ENCODE measurements at regions not wholly inside any gene's neighbourhood (a gene's known extent, or its start where the extent isn't known, plus 50 kb on each side); places are given as distances from the start of the nearest gene placed in this dataset.
"Not testable (repeated sequence)": the region's sequence is repeated elsewhere in the genome, so short reads cannot be mapped to it uniquely, and the experiment has no call there.

DNA sequence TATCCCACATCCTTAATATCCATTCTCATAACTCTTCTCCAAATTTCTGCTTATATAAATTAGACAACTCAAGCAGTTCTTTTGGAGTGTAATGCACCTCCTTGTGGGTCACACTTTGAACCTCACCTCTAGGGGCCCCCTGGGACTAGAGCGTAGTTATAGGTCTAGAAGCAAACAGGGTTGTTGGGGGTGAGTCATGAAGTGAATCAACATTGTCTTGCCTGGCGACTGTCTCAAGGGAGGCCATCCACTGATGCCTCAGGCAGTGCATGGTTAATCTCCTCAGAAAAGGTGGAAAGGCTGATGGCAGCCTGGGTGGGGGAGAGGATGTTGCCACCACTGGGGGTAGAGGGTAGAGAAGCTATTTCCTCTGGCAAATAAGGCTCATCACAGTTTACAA is 129.1 kb downstream of the TNFRSF21 start:
- DNase-seq: no peak

DNA sequence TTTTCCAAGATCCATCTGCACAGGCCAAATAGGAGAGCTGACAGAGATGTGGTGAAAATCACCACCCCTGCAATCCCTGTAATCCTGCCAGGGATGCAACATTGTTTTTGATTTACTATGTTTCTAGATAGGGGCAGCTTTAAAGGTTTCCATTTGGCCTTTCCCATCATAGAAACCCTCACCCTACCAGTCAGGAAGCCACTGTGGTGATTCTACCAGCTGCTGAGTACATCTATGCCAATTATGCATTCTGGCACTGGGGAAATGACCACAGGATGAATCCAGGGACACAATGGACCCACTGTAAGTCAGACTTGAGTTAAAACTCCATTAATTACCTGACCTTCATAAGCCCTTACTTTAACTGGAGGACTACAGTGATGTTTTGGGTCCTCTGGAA is 130.4 kb downstream of the TNFRSF21 start:
- DNase-seq: no peak

DNA sequence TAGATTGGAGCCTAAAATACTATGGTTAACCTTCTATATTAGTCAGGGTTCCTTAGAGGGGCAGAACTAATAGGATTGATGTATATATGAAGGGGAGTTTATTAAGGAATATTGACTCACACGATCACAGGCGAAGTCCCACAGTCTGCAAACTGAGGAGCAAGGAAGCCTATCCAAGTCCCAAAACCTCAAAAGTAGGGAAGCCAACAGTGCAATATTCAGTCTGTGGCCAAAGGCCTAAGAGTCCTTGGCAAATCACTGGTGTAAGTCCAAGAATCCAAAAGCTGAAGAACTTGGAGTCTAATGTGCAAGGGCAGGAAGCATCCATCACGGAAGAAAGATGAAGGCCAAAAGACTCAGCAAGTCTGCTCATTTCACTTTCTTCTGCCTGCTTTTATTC is 133.5 kb upstream of the ADGRF1 start:
- no peak for DNase-seq

DNA sequence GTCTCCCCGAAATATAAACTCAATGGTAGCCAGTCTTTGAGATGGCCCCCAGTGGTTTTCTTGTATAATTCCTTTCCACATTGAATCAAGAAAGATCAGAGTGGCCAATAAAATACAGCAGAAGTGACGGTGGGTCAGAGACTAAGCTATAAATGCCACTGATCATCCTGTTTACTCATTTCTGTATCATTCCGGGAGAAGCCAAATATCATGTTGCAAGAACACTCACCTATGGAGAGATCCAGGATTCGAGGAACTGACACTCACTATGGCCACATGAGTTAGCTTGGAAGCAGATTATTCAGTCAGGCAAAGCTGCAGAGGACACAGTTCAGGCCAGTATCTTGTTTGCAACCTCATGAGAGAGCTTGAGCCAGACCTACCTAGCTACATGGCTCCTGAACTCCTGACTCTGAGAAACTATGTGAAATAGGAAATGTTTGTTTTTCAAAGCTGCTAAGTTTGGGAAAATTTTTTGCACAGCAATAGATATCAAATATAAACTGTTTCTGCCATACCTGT is 132.4 kb upstream of the ADGRF1 start:
- DNase-seq: no peak

DNA sequence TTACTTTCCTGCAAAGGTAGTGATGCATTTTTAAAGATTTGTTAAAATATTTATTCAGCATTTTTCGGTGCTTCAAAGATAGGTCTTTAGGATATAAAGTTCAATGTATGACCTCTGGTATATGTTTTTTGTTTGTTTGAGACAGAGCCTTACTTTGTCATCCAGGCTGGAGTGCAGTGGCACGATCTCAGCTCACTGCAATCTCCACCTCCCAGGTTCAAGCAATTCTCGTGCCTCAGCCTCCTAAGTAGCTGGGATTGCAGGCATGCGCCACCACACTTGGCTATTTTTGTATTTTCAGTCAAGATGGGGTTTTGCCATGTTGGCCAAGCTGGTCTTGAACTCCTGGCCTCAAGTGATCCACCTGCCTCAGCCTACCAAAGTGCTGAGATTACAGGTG is 131.9 kb upstream of the ADGRF1 start:
- not testable (repeated sequence) for DNase-seq

DNA sequence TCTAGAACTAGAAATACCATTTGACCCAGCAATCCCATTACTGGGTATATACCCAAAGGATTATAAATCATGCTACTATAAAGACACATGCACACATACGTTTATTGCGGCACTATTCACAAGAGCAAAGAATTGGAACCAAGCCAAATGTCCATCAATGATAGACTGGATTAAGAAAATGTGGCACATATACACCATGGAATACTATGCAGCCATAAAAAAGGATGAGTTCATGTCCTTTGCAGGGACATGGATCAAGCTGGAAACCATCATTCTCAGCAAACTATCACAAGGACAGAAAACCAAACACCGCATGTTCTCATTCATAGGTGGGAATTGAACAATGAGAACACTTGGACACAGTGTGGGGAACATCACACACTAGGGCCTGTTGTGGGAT is 131.0 kb upstream of the ADGRF1 start:
- DNase-seq: not testable (repeated sequence)

DNA sequence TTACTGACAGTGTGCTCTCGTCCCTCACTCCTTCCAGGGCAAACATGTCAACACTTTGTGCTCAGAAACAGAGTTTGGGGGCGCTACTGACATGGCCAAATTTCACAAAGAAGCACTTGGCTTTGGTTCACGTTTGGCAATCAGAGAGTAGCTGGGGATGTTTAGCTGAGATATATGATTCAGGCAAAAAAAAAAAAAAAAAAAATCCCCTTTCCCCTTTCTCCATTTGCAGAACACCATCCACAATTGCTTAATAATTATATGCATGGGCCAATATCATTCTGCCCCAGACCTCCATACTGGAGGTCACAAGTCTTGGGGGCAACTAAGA is 128.4 kb upstream of the ADGRF1 start:
- no peak for DNase-seq

DNA sequence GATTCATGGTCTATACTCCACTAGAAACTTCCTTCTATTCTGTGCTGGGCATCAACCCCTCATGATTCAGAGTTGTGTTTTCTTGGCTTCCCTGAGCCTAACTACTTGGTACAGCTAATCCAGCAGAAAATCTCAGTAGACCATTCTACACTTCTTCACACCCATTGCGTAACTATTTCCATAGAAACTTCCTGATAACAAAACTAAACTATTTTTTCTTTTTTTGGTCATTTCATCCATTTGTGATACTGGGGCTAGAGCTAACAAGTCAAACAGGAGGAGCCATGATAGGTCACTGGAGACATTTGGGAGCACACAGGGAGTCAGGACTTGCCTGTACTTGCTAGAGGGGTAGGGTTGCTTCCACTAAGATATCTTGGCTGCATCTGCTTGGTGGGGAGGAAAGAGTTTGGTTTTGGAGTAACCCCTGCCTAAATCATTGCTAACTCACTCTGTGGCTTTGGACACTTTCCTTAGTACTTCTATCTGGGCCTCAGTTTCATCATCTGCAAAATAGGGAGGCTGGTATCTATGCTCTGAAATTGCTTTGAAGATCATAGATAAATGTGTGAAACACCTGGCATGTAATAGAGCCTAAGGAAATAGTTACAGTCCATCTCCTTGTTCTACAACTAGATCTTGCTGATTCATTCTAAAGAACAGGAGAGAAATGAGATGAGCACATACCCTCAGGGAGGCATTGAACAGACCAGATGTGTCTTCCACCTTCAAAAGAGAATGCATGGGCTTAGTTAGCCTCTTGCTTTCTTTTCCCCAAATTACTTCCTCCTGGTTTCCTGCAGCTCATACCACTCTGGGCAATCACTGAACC is 127.9 kb upstream of the ADGRF1 start:
- no peak for DNase-seq

DNA sequence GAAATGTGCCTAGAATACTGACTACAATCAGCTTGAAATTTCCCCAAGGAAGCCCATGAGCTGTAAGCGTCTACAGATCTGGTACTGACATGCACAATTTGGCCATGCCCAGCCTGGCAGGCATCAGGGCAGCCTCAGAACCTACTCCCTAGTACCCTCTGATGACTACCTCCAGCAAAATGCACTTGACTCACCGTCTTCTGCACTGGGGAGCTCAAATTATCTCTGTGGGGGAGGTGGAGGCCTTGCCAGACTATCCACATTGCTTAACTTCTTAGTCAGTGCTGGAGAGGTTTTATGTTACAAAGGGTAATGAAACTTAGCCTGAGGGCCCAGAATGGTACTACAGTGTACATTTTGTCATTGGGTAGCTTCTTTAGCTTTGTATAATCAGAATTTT is 126.0 kb upstream of the ADGRF1 start:
- DNase-seq: no peak

DNA sequence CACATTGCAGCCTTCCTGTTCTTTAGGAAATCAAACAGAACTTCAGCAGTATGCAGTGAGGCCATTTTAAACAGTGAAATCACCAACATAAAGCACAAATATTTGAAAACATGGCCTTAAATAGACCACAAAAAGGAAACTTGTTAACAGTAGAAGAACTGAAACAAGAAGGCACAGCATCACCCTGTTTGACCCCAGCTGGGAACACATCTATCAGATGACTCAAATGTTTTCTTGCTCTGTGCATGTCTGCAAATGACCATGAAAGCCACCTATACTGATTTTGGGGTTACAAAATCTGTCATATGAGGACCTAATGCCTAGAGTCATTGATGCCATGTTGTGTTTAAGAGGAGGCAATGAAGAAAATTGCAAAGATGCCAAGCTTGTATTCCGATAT is 123.8 kb upstream of the ADGRF1 start:
- DNase-seq: no peak

DNA sequence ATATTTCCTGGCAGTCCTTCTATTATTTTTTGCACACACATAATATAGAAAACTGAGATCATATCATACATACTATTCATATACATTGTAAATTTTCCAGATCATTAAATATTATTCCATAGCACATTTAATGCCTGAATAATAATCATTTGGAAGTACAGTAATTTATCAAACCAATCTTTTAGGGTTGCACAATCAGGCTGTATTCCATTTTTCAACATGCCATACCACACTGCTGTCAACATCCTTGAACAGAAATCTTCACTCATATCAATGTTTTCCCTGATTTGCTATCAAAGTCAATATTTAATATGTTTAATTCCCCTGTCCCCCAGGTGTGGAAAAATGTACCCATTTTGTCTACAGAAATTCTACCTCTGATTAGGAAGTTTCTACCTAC is 122.7 kb upstream of the ADGRF1 start:
- DNase-seq: no peak

DNA sequence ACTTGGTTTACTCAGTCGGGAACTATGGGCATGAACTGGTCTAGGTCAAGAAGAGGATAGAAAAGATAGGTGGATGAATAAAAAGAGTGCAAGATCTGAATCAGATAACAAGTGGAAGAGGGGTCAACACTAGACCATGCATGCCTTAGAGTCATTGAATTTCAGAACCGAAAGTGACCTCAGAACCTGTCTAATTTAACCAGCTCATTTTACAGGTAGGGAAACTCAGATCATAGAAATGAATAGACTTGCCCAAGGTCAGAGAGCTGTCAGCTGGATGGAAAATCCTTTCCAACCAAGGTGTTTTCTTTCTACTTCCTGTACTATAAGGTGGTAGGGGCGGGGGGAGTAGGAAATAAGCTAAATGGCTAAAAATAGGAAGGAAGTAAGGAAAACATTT is 121.4 kb upstream of the ADGRF1 start:
- DNase-seq: no peak

DNA sequence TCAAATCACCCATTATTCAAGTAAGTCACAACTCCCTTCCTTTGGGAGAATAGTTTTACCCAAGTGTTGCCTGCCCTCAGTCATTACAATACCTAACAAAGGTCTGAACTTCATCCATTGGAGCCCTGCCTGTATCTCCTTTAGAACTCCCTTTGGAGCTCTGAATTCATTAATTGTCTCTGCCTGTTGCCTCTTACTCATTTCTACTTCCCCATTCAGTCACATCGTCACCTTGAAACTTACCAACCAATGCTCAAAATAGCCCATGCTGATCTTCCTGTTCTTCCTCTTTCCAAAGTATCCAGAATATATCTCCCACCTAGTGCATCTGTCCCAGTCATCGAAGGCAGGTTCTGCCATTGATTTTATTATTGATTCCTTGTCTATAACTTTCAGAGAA is 120.7 kb upstream of the ADGRF1 start:
- no peak for DNase-seq

DNA sequence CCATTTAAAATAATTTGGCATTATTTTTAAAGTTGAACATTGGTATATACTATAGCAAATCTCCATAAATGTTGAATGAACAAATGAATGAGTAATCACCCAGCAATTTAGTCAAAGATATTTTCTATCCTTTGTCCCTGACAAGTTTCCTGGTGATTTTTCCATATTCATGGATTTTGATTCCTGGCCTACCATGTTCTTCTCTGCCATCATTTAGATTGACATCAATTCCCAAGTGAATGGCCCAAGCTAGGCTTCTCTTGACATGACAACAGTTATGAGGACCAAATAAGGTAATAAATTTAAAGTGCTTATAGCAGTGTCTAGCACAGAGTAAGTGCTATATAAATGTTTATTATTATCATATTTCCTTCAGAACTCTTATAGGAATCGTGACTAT is 120.1 kb upstream of the ADGRF1 start:
- no peak for DNase-seq

DNA sequence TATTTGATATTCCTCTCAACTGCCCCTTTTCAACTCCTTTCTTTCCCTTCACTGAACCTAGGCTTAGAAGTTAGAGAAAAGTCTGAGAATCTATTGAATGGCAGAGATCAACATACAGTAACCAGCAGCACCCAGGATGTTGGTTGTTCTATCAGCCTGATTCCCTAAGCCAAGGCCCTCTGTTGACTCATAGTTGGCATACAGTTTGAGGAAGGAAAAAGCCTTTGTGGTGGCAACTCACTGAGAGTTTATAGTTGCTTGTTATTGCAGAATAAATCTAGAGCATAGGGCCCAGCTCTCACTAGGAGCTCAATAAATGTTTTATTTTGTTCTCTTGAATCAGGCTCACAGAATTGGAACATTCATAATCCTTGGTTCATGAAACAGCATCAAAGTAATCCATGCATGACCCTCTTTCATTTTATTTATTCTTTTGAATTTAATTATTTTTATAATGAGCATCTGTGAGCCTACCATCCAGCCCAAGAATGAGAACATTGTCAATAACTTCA is 119.1 kb upstream of the ADGRF1 start:
- DNase-seq: no peak

DNA sequence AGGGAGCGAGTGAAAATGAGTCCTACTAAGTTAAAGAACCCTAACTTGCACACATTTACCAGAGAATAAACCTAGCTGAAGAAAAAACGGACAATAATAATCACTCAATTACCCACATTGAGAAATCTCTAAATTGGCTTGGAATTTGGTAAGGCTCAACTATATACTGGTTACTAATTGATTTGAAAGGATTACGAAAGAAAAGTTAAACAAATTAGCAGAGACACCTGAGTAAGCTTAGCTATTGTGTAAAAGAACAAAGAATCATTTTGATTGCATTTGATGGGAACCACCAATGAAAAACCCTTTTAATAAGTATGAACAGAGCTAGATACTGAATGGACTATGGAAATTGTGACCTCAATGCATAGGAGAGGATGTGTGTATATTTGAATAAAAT is 118.6 kb upstream of the ADGRF1 start:
- no peak for DNase-seq

DNA sequence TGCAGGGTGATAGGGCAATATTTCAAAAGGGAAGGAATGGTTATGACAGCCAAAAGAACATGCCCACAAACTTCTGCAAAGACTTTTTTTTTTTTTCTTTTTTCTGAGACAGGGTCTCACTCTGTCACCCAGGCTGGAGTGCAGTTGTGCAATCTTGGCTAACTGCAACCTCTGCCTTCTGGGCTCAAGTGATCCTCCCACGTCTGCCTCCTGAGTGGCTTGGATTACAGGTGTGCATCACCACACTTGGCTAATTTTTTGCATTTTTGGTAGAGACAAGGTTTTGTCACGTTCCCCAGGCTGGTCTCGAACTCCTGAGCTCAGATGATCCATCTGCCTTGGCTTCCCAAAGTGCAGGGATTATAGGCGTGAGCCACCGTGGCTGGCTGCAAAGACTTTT is 117.6 kb upstream of the ADGRF1 start:
- no peak for DNase-seq

DNA sequence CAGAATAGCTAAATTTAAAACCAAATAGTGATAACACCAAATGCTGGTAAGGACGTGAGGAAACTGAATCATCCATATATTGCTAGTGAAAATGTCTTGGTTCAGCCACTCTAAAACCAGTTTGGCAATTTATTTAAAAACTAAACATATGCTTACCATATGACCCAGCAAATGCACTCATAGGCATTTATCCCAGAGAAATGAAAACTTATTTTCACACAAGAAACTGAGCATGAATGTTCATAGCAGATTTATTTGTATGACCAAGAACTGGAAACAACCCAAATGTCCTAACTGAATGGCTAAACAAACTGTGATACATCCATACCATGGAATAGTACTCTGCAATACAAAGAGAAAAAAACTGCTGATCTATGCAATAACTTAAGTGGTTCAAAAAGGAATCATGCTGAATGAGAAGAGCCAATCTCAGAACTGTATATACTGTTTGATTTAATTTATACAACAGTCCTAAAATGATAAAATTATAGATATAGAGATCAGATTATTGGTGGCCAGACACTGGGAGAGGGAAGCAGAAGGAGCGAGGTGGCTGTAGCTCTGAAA is 115.6 kb upstream of the ADGRF1 start:
- DNase-seq: no peak

DNA sequence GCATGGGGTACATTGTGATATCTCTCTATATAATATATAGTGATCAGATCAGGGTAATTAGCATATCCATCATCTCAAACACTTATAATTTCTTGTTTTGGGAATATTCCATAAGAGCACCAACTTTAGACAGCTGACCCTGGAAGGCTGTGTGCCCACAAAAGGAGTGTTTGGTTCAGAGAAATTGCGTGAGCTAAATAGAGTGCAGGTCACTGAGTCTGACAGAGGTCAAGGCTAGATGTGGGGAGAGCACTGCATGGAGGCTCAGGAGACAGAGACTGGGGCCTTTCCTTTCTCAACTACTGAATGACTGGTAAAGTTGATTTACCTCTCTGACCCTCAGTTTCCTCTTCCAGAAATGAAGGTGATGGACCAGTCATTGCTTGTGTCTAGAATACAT is 114.9 kb upstream of the ADGRF1 start:
- DNase-seq: no peak

DNA sequence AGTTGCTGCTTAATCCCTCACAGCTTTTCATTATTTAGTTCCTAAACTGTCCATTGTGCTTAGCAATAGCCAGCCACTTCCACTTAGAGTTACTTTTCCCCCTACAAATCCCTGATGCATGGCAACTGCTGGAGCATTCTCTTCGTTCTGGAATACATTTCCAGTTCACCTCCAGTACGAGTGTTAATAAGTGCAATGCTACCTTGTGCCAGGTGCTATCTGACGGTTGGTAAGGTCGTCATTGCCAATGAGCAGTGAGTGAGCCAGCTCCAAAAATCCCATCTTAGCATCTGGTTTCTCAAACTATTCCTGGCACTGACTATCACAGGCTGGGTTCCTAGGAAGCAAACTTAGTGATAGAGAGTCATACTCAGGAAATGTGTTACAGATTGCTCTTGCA is 114.1 kb upstream of the ADGRF1 start:
- no peak for DNase-seq

DNA sequence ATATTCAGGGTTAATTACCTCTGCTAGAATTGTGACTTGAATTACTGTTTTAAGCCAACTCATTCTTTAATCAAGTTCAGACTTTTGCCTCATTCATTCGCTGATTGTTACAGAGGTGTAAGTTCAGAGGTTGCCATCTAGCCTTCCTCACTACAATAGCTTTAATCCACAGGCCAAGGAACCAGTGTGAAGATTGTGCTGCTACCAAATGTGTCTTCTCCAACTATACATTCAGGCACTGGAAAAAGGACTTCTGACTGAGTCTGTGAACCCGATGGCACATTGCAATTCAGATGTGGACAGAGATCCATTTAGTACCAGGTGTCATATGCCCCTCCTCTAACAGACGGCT is 111.2 kb upstream of the ADGRF1 start:
- DNase-seq: no peak

DNA sequence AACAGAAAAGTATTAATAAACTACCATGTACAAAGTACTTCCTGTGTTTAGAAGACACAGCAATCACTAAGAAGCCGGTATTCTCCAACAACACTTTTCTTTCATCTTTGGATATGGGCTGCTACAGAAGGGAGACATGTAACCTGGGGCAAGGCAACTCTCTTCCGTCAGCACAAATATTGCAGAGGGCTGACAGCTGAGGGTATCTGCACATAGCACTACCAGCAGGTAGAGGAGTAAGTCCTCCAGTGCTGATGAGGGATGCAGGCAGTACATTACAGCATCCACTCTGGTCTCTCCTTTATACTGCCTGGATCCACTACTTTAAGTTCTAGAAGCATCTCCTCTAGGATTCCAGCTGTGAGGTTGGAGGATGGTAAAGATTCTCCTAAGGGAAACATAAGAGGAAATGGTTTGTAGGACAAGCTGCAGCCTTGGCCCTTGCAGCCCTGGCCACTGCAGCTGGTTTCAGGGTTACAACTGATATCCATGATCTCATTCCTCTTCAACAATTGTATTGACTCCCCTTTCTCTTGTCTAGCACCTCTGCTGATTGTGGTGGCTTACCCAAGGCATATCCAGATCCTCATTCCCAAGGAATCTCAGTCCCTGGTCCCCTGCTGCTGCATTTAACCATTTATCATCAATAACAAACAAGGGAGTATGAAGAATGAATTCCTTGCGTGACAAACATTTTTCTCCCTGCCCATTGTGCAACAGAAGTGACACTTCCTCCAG is 110.7 kb upstream of the ADGRF1 start:
- no peak for DNase-seq

DNA sequence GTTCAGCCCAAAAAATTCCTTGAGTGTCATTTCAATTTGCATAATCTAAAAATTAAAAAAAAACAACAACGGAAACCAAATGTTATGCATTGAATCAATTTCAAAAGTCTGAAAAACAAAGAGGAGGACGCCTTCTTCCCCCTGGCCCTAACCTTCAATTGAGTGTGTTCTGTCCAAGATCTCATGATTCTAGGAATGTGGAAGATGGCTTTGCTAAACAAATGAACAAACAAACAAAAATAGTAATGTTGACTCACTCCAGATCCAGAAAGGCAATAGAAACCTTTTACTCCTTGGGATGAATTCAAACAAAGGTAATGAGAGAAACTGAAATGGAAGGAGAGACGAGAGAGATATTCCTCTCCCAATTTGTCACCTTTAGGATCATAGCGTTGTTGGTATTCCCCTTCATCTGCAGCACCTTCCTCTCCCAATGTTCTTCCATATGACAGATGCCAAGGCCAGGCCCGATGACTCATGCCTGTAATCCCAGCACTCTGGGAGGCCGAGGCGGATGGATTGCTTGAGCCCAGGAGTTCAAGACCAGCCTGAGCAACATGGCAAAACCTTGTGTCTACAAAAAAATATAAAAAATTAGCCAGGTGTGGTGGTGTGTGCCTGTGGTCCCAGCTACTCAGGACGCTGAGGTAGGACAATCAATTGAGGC is 109.2 kb upstream of the ADGRF1 start:
- DNase-seq: no peak

Data from T-helper 1 cell (primary cell).